A673 (cell line): ENCODE measurements at regions not wholly inside any gene's neighbourhood (a gene's known extent, or its start where the extent isn't known, plus 50 kb on each side); places are given as distances from the start of the nearest gene placed in this dataset.

Experiments used
- EZH2 ChIP-seq: fragments of 200-600 bp; sonication (generic); IDR thresholded peaks from 2 replicates; pipeline ENCODE4 v1.6.1; 2017; ENCODE audit warnings: borderline replicate concordance, low read depth, mild to moderate bottlenecking, mixed read lengths, antibody characterized with exemption, low read length; ENCODE audit not compliant: poor library complexity, severe bottlenecking
- TF ChIP-seq, protein P1 (sequence below): fragments of 300-800, 200-600 bp; sonication (generic); conservative IDR thresholded peaks from 2 replicates; pipeline ENCODE4 v1.5.1; 2017; ENCODE audit warnings: low read depth, mild to moderate bottlenecking, antibody characterized with exemption, low read length, moderate library complexity, mixed read lengths

DNA sequence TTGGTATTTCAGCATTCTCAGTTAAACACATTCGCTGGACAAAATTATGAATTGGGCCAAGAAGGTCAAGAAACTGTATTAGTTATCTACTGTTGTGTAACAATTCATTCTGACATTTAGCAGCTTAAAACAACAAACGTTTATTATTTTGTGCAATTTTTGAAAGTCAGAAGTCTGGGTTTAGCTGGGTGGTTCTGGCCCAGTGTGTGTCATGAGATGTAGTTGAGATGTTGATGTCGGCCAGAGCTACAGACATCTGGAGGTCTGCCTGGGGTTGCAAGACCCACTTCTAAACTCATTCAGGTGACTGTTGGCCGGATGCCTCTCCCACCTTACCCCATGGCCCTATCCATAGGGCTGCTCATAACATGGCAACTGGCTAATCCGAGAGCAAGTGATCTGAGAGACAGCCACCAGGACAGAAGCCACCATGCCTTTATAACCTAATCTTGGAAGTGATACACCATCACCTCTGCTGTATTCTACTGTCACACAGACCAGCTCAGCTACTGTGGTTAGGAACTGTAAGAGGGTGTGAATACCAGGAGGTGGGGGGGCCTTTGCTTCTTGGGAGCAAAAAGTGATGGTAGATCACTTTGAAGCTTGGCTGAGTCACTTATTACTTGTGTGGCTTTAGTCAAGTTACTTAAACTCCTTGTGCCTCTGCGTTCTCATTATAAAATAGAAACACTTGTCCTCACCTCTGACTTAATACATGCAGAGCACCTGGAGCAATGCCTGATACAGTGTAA is 217.0 kb upstream of the MYLIP start:
- TF ChIP-seq, protein P1, sequence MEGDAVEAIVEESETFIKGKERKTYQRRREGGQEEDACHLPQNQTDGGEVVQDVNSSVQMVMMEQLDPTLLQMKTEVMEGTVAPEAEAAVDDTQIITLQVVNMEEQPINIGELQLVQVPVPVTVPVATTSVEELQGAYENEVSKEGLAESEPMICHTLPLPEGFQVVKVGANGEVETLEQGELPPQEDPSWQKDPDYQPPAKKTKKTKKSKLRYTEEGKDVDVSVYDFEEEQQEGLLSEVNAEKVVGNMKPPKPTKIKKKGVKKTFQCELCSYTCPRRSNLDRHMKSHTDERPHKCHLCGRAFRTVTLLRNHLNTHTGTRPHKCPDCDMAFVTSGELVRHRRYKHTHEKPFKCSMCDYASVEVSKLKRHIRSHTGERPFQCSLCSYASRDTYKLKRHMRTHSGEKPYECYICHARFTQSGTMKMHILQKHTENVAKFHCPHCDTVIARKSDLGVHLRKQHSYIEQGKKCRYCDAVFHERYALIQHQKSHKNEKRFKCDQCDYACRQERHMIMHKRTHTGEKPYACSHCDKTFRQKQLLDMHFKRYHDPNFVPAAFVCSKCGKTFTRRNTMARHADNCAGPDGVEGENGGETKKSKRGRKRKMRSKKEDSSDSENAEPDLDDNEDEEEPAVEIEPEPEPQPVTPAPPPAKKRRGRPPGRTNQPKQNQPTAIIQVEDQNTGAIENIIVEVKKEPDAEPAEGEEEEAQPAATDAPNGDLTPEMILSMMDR = no peak
- no peak for TF ChIP-seq EZH2
